ENCODE measurements at regions not wholly inside any gene's neighbourhood (a gene's known extent, or its start where the extent isn't known, plus 50 kb on each side); places are given as distances from the start of the nearest gene placed in this dataset.
"Not testable (repeated sequence)": the region's sequence is repeated elsewhere in the genome, so short reads cannot be mapped to it uniquely, and the experiment has no call there.

DNA sequence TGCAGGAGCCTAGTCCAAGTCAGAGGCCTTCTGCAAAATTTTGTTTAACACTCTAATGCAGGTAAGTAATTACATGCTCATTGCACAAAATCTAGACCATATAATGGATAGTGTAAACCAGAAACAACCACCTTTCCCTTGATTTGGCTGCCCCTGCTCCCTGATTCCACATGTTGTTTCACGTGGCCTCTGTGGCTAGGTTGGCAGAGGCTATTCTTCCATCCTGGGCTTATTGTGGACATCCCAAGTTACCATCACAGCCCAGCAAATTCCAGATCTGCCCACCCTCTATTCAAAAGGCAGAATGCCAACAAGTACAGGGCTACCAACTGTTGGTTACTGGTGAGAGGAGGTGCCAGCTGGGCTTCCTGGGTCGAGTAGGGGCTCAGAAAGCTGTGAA lies 794.5 kb upstream of the GRM7 start:
- Histone ChIP-seq H3K27ac (no peak overlapping the region), H3K9me3 (no peaks in the 10 kb centered on the region), H3K27me3 (ENCODE audit: low read depth) (no peaks in the 10 kb centered on the region), H3K36me3 (no peaks in the 10 kb centered on the region), H3K4me1 (no peaks in the 10 kb centered on the region), H3K4me3 (no peak overlapping the region)
- ATAC-seq = no peak
- intact Hi-C loops (cut with DNase I) = no loop called here
- TF ChIP-seq, protein P1, sequence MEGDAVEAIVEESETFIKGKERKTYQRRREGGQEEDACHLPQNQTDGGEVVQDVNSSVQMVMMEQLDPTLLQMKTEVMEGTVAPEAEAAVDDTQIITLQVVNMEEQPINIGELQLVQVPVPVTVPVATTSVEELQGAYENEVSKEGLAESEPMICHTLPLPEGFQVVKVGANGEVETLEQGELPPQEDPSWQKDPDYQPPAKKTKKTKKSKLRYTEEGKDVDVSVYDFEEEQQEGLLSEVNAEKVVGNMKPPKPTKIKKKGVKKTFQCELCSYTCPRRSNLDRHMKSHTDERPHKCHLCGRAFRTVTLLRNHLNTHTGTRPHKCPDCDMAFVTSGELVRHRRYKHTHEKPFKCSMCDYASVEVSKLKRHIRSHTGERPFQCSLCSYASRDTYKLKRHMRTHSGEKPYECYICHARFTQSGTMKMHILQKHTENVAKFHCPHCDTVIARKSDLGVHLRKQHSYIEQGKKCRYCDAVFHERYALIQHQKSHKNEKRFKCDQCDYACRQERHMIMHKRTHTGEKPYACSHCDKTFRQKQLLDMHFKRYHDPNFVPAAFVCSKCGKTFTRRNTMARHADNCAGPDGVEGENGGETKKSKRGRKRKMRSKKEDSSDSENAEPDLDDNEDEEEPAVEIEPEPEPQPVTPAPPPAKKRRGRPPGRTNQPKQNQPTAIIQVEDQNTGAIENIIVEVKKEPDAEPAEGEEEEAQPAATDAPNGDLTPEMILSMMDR (IDR thresholded peaks at IDR 0.05) = no peak
- no peak for DNase-seq

DNA sequence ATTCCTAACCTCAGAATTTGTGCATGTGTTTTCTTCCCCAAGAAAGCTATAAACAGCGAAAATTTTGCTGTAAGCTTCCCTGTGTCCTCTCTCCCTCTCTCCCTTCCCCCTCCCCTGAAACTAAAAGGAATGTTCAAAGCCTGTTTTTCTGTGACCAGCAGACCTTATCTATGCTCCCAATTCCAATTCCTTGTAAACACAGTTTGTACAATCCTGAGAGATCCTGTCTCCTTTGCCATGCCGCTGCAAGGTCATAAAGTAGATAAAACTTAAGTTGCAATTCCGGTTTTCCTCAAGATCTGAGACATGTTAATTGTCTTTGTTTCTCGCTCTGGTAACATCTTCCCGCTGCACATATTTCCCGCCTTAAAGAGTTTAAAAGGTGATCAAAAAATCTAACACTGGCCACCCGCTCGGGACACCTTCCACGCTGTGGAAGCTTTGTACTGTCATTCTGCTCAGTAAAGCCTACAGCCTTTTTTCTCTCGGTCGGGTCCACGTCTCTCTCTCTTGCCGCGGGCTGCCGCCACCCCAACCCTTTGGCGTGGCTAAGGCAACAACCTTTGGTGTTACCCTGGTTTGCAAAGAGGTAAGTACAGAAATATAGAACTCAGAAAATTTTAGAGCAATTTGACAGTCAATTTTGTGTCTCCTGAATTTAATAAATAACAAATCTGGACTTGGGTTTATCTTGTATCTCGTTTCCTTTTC lies 793.9 kb upstream of the GRM7 start:
- H3K27me3 ChIP-seq (ENCODE audit: low read depth); H3K4me3 ChIP-seq; H3K27ac ChIP-seq; DNase-seq; H3K4me1 ChIP-seq; H3K36me3 ChIP-seq; ATAC-seq; H3K9me3 ChIP-seq; intact Hi-C loops (cut with DNase I): not testable (repeated sequence)

DNA sequence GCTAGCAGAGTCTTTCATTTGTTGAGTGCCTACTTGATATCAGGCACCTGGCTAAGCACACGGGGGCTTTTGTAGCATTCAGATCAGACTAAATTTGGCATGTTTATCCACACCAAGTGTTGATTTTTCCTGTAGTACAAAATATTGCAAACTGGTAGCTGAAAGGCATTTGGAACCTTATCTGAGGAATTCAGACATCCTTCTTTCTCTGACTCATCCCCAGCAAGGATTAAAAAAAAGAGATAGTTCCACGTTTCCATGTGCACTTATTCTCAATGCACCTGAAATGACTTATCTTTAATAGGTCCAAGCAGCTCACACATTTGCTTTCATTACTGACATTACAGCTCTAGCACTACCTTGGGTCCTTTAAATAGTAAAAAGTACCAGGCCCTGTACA lies 786.0 kb upstream of the GRM7 start:
- DNase-seq = no peak
- H3K27me3 ChIP-seq (ENCODE audit: low read depth) = no peaks in the 10 kb centered on the region
- ATAC-seq = no peak
- H3K4me3 ChIP-seq = no peak overlapping the region
- TF ChIP-seq, protein P1 (IDR thresholded peaks at IDR 0.05) = no peak
- H3K27ac ChIP-seq = no peak overlapping the region
- no peaks in the 10 kb centered on the region for H3K36me3 ChIP-seq
- intact Hi-C loops (cut with DNase I) = no loop called here
- no peaks in the 10 kb centered on the region for H3K9me3 ChIP-seq
- H3K4me1 ChIP-seq = no peaks in the 10 kb centered on the region

DNA sequence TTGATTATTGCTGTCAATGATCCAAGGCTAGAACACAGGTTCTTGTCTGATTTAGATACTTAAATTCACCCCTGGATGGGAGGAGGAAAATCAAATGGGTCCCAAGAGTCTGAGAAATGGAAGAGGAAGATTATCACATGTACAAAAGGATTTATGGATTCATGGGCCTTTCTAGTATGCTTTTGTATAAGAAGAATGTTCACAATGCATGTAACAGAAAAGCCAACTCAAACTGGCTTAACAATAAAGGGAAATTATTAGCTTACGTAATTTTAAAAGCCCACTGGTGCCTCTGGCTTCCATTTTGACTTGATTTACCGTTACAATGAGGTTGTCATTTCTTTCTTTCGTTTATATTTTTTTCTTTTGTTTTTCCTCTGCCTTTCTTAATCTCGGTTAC lies 782.5 kb upstream of the GRM7 start:
- H3K4me3 ChIP-seq = no peak overlapping the region
- ATAC-seq = no peak
- H3K4me1 ChIP-seq = no peaks in the 10 kb centered on the region
- intact Hi-C loops (cut with DNase I) = no loop called here
- H3K27ac ChIP-seq = no peak overlapping the region
- H3K27me3 ChIP-seq (ENCODE audit: low read depth) = no peaks in the 10 kb centered on the region
- TF ChIP-seq, protein P1 (IDR thresholded peaks at IDR 0.05) = no peak
- no peaks in the 10 kb centered on the region for H3K9me3 ChIP-seq
- no peaks in the 10 kb centered on the region for H3K36me3 ChIP-seq
- no peak for DNase-seq

DNA sequence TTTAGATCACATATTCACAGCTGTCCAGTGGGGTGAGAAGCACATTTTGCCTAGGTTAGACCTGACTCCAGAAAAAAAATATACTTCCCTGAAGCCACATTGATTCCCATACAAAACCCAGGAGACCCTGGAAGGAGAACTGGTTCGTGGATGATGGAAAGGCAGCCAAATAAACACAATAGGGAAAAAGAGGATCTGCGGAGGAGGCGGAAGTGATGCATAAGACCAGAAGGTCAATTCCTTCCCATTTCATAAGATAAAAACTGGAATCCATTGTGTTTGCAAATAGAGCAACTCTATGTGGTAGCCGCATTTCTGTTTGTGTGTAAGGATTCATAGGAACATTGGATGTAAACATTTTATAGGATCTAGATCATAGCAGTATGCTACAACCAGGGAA lies 781.9 kb upstream of the GRM7 start:
- DNase-seq = no peak
- no peaks in the 10 kb centered on the region for H3K36me3 ChIP-seq
- H3K4me3 ChIP-seq = no peak overlapping the region
- no peak for ATAC-seq
- H3K27me3 ChIP-seq (ENCODE audit: low read depth) = no peaks in the 10 kb centered on the region
- TF ChIP-seq, protein P1 (IDR thresholded peaks at IDR 0.05) = no peak
- no peaks in the 10 kb centered on the region for H3K4me1 ChIP-seq
- no peaks in the 10 kb centered on the region for H3K9me3 ChIP-seq
- H3K27ac ChIP-seq = no peak overlapping the region
- intact Hi-C loops (cut with DNase I) = no loop called here

DNA sequence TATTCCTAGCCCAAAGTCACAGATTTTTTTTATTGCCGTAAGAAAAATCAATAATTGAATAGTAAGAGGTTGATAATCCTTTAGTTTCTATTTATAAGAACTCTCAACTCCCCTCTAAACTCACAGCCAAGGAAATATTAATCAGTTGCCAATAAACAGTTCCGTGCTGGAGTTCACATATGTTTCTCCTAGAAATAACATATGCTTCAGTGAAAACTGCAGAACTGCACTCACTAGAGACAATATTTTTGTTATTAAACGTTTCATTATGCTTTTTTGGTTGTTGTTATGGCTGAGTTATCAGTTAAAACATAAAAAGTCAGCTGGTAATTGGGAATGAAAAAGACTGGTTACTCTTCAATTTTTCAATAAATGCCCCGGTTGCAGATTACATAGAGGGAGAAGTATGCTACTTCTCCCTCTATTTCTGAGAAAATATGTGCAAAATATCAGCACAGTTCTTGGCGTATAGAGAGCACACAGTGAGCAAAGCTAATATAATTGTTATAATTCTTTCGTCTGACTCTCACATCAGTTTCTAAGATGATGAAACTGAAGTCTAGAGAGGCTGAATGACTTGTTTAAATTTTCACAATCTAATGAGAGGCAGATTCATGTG lies 781.2 kb upstream of the GRM7 start:
- H3K27me3 ChIP-seq (ENCODE audit: low read depth) = no peaks in the 10 kb centered on the region
- DNase-seq (no peak), ATAC-seq (no peak)
- H3K36me3 ChIP-seq = no peaks in the 10 kb centered on the region
- no peaks in the 10 kb centered on the region for H3K9me3 ChIP-seq
- no peak overlapping the region for H3K27ac ChIP-seq
- no peak overlapping the region for H3K4me3 ChIP-seq
- TF ChIP-seq, protein P1 (IDR thresholded peaks at IDR 0.05) = no peak
- intact Hi-C loops (cut with DNase I) = no loop called here
- H3K4me1 ChIP-seq = no peaks in the 10 kb centered on the region
